ENCODE measurements at regions not wholly inside any gene's neighbourhood (a gene's known extent, or its start where the extent isn't known, plus 50 kb on each side); places are given as distances from the start of the nearest gene placed in this dataset.

DNA sequence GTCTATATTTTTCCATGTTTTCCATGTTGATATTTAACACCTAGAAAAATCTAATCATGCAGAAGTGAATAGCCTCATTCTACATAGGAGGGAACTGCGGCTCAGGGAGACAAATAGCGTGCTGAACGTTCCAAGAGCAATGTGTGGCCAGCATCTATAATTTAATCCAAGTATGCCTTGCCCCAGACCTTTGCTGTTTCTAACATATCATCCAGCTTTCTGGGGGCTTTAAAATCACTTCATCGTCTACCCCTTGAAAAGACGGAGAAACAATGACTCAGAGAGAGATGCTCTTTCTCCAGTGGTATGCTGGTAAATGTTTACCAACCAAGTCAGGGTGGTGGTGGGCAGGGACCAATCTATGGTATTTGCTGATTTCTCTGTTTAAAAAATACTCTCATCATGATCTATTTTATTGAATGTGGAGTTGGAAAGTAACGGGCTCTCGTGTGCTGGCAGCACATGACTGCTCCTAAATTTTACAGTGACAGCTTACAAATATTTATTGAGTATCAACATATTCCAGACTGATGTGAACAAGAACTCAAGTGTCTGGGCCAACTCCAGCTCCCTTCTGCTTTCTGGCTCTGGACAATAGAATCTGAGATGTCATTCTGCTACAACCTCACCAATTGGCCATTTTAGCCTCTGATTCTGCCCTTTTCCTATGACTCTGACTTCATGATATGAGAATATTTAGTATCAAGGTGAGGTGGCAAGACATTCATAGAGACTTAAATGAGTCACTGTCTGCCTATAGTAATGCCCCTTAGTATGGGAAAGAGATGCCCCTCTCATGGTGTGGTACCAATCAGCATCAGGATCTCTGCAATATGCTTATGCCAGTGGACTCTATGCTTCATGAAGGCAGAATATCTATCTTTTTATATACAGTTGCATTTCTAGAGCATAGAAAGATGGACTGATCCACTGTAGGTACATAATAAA is 407.4 kb upstream of the TNC start:
- in situ Hi-C loops (cut with MboI; ENCODE audit: low sequenced_read_pairs): no loop called here

DNA sequence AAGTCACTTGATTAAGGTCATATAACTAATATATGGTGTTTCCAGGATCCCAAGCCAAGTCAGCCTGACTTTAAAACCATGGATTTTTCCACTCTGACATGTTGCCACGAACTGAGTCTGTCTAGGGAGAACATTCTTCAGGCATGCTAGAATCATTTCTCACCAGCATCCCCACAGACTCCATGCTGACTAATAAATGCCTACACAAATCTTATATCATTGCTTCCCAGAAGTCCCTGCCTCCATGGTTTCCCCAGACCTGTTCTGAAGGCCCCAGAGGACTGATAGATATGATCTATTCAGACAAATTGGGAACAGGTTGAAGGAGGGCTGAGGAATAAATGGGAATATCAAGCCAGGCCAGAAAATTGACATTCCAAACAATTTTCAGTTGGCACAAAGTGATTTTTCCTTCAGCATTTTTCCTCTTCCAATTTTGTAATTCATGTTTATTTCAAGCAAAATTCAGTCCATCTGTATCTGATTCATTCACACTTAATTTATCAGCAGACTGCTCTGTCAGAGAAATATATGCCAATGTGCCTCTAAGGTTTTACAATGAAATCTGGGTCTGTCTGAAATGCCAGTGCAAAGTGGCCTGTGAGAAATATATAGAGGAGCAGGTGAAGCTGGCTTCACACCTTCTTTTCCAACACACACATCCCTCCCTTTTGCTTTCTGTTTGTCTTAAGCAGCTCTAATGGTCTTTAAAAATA is 413.6 kb upstream of the TNC start:
- in situ Hi-C loops (cut with MboI; ENCODE audit: low sequenced_read_pairs): no loop called here

DNA sequence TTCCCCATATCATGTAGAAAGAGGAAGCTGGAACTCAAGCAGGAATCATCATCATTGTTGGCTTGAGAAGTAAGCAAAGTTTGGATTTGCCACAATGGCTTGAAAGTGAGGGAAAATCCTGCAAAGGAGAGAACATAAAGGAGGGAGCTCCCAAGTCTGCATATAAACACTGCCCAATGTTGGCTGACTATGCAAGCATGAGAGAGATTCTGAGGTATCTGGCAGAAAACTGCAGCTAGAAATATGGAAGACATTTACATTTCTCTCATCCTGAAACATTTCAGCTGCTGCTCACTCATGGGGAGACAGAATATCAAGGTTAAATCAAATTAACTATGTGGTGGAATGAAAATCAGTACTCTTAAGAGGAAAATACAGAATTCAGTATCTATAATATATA is 415.6 kb upstream of the TNC start:
- in situ Hi-C loops (cut with MboI; ENCODE audit: low sequenced_read_pairs): no loop called here

DNA sequence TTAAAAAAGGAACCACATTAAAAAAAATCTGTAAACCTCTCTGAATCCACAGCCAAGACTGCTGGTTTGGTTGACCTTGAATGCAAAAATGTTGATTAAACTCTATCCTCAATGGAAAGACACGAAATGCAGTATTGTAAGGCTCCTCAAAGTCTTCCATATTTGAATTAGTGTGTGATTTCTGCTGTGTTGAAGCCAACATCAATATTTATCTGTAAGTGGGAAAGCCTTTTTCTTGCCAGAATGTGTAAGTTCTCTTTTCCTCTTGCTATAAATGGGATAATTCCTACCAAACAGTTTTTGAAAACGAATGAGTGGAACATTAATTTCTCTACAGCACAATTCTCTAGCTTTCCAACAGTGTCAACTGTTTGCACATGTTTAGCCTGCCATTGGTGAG is 422.1 kb upstream of the TNC start:
- in situ Hi-C loops (cut with MboI; ENCODE audit: low sequenced_read_pairs): no loop called here

DNA sequence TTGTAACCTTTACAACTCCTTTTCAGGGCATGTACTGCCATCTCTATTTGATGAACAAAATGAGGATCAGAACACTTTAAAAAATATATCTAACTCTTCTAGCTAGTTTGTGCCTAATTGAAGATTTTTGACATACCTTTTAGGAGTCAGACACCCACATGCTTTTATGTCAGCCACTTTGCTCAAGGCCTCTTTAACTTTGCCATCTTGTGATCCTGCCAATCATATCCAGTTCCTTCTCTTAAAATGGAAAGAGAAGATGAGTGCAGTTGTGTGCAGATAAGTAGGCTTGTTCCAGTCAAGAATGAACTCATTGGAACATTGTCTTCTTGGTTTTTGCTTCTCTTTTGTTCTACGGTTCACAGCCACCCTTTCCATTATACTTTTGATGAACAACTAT is 425.6 kb upstream of the TNC start:
- in situ Hi-C loops (cut with MboI; ENCODE audit: low sequenced_read_pairs): no loop called here

DNA sequence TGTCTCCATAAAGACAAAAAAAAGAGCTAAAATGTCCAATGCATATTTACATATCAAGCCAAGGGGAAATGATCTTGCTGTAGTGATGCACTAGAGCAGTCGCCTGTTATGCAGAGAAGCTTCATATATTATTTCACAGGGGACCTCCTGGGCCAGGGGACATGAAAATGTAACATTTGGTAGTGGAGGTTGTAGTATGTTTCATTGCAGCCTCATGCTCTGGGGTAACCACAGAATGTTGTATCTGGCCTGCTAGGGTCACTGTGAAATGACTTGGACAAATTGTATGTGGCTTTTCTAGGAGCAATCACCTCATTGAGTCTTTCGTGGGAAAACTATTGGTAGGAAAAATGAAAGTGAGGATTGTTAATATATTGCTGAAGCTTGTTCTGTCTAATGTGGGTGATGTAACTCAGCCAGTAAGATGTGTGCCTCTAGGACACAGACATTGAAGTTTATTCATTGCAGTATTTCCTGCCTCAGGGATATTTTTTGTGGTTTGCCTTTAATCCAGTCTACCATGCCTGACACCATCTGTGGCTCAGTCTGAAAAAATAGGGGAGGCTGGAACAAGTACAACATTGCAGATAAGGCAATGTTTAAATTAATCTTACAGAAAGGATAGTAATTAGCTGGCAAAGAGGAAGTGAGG is 430.8 kb upstream of the TNC start:
- in situ Hi-C loops (cut with MboI; ENCODE audit: low sequenced_read_pairs): no loop called here

DNA sequence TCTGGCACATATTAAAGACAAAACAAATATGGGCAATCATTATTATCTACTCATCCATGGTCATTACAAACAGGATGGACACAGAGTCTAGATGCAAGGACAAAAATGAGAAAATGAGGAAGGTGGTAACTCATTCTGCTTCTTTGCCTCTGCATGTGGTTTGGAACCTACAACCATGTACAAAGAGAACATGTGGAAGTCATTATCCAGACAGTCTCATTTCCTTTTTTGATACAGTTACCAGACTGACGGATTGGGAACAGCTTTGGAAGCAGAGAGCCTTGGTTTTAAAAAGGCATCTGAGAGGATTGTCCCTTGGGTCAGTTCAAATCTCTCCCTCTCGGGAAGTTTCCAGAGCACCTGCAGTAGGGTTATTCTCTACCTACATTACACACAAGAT is 433.4 kb upstream of the TNC start:
- in situ Hi-C loops (cut with MboI; ENCODE audit: low sequenced_read_pairs): no loop called here

DNA sequence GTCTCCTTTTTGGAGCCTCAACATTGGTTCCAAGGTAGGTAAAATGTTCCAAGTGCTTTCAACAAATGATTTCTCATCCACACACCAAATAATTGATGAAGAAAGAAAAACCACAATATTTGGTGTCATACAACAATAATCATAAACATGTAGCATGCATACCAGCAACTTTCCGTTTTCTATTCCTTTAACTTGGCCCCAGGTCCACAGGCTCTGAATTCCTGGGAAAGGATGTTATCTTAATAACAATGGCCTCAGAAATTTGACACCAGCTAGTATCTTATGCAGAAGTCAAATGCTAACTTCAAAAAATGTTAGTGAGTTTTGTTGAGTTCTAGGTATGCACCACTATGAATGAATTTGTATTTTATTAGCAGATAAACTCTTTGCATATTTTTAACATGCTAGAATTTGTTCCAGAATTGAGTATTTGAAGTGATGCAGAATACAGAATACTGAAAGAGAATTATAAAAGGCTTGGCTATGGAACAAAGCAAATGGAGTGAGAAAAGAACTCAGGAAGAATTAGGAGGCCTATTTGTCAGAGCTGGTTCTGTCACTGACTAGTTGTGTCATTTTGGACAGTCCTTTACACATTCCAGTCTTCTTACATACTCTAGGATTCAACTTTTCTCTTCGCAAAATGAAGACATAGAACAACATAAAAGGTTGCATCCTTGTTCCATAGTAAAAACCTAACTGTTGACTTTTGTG is 435.3 kb upstream of the TNC start:
- in situ Hi-C loops (cut with MboI; ENCODE audit: low sequenced_read_pairs): no loop called here

DNA sequence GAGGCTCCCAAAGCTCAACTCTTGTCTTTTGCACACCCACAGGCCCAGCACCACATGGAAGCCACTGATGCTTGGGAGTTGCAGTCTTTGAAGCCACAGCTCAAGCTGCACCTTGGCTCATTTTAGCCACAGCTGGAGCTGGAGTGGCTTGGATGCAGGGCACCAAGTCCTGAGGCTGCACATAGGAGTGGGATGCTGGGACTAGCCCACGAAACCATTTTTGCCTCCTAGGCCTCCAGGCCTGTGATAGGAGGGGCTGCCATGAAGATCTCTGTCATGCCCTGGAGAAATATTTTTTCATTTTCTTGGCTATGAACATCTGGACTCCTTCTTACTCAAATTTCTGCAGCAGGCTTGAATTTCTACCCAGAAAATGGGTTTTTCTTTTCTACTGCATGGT is 438.5 kb upstream of the TNC start:
- in situ Hi-C loops (cut with MboI; ENCODE audit: low sequenced_read_pairs): no loop called here

DNA sequence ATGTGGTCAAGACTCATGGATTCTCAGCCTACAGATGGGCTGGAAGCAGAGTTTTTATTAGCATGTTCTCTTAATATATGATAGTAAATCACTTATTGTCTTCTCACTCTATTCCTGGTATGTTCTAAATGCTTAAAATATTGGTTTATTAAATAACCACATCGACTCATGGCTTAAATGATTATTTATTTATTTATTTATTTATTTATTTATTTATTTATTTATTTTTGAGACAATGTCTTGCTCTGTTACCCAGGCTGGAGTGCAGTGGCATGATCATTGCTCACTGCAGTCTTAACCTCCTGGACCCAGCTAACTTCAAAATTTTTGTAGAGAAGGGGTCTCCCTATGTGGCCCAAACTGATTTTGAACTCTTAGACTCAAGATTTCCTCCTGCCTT is 457.2 kb upstream of the TNC start:
- in situ Hi-C loops (cut with MboI; ENCODE audit: low sequenced_read_pairs): loop anchor here (25.0 kb wide), 1 partner anchor 1012 kb away; no protein-coding TSS in a partner anchor

DNA sequence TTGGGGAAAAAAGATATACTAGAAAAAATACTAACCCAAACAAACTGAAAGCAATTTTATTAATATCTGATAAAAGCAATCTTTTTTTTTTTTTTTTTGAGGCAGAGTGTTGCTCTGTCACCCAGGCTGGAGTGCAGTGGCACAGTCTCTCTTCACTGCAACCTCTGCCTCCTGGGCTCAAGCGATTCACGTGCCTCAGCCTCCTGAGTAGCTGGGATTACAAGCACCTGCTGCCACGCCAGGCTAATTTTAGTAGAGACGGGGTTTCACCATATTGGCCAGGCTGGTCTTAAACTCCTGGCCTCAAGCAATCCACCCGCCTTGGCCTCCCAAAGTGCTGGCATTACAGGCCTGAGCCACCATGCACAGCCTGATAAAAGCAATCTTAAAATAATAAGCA is 467.5 kb upstream of the TNC start:
- in situ Hi-C loops (cut with MboI; ENCODE audit: low sequenced_read_pairs): loop anchor here (25.0 kb wide), 1 partner anchor 1002 kb away; no protein-coding TSS in a partner anchor

DNA sequence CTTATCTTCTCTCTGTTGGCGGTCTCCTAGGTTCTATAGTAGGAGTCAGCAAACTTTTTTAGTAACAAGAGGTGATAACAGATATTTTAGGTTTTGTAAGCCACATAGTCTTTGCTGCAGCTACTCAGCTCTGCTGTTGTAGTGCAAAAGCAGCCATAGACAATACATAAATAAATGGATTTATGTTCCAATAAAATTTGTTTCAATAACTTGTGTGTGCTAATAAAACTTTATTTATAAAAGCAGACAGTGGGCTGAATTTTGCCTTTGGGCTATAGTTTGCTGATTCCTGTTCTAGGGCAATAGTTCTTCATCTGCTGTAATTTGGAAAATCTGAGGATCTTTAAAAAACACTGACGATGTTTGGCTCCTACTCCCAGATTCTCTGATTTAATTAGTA is 469.4 kb upstream of the TNC start:
- in situ Hi-C loops (cut with MboI; ENCODE audit: low sequenced_read_pairs): loop anchor here (25.0 kb wide), 1 partner anchor 1000 kb away; no protein-coding TSS in a partner anchor

DNA sequence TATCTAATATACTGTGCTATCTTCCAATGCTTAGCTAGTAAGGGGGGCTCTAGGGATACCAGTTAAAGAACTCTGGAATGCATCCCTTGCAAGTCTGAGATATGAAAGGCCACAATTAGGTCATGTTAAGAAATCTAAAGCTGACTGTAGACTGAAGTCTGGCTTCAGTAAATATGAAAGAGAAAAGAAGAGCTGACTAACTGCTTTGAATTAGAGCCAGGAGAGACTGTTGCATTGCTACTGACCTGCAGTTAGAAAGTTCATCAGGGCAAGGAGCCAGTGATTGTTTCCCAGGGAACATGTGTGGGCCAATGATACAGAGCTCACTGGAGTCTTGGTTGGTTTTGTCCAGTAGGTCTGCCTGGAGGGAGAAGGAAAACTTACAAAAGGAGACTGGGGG is 472.1 kb upstream of the TNC start:
- in situ Hi-C loops (cut with MboI; ENCODE audit: low sequenced_read_pairs): loop anchor here (25.0 kb wide), 1 partner anchor 997 kb away; no protein-coding TSS in a partner anchor

DNA sequence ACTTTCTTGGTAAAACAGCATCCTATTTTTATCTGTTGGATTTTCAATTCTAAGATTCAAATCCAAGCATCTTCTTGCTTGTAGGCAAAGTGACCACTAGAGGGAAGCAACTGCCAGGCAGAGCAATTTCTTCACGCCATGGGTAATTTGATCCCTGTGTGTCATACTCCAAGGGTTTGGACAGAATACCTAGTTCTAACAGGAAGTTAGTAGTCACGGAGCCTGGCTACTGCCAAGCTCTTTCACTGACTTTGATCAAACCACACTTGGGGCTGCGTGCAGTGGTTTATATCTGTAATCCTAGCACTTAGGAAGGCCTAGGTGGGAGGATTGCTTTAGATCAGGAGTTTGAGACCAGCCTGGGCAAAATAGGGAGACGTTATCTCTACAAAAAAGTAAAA is 473.6 kb upstream of the TNC start:
- in situ Hi-C loops (cut with MboI; ENCODE audit: low sequenced_read_pairs): loop anchor here (25.0 kb wide), 1 partner anchor 996 kb away; no protein-coding TSS in a partner anchor

DNA sequence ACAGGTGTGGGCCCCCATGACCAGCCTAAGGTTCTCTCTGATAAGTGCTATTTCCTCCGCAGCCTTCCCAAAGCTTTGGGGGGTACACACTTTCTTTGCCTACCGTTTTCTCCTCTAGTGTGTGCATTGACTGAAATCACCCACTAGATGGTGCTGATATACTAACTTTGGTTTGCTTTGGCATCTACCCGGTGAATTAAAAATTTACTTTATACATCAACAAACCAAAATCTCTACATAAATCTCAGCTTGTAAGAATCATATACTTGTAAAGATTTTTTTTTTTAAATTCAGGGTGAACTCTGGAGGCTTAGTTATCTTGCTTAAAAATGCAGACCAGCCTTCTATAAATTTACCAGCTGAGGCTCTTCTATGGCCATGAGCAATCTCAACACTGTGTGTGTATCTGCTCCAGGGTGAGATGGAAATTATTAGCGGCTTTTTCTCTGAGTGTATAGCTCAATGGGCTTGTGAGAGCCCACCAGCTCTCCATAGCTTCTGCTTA is 475.7 kb upstream of the TNC start:
- in situ Hi-C loops (cut with MboI; ENCODE audit: low sequenced_read_pairs): loop anchor here (25.0 kb wide), 1 partner anchor 994 kb away; no protein-coding TSS in a partner anchor

DNA sequence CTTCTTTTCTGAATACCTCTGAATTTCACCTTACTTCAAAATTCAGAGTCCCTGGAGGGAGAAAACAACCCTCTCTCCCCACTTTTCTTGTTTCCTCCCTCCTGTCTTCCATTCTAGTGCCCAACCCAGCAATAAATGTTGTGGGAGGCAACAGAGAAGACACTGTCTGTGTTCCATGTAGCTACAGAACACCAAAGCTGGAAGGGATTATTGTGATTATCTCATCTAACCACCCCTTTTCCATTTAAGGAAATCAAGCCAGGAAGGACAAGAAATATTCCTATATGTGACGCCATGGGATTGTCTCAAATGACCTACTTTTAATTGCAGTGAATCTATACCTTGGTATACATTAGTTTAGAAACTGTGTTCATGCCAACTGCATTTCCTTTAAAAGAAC is 476.6 kb upstream of the TNC start:
- in situ Hi-C loops (cut with MboI; ENCODE audit: low sequenced_read_pairs): loop anchor here (25.0 kb wide), 1 partner anchor 993 kb away; no protein-coding TSS in a partner anchor

DNA sequence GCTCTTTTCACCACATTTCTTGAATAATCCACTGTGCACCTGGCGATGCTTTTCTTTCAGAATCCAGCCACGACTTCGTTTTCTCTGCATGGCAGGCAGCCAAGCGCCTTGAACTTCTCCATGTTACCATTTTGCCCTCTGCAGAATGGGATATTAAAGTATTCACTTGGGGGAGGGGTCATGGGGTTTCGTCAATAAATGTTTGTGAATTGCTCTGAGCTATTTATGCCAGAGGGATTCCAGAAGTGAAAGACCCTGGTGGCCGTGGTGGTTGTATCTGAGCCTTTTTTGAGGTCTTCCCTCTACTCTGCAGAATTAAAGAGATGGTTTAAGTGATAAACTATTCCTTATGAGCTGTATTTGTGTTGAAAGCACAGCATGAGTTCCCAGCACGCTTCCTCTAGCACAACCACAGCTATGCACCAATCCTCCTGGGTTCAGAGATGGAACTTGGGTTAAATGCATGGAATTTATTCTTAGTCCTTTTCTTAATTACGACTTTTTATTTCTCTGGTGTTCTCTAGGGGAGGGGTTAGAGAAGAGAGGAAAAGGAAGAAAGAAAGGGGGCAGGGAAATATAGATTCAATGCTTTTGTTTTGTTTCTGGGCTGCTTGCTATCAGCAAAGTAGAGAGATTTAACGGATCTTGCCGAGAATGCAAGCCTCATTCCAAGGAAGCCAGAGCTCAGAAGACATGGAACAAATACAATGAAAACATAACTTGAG is 478.2 kb upstream of the TNC start:
- in situ Hi-C loops (cut with MboI; ENCODE audit: low sequenced_read_pairs): loop anchor here (25.0 kb wide), 1 partner anchor 991 kb away; no protein-coding TSS in a partner anchor

DNA sequence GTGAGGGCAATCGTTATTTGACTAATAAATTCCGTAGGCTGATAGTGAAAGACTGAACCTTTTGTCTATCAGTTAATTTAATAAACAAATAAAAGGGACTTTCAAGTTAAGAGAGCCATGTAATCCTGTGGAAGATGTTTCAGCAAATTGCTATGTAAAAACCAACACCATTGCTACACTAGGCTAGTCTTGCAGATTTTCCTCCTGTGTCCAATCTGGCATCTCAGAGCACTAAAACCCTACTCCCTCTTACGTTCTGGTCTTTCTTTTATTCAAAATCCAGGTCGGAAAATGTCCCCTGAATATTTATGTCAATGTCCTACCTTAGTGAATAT is 478.8 kb upstream of the TNC start:
- in situ Hi-C loops (cut with MboI; ENCODE audit: low sequenced_read_pairs): loop anchor here (25.0 kb wide), 1 partner anchor 991 kb away; no protein-coding TSS in a partner anchor

DNA sequence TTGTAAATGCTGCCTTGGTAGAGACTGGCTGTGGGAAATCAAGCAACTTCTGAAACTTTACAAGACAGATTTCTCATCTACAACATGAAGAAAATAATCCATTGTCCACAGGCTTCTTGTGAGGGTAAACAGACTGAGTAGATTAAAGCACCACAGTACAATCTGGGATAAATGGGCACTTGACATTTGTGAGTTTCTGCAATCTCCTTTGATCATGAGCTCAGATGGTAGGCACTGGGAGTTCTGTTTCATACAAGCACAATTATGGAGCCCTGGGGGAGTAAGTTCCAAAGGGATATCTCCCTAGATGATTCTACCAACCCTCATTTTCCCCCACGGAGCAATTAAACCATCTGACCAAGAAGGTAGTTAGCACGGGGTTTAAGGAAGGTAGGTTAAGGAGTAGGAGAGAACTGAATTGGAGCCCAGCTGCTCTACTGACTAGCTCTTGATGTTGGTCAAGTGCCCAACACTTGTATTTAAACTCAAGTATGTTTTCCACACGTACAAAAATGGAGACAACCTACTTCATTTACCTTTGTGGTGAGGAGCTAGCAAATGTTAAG is 479.5 kb upstream of the TNC start:
- in situ Hi-C loops (cut with MboI; ENCODE audit: low sequenced_read_pairs): loop anchor here (25.0 kb wide), 1 partner anchor 990 kb away; no protein-coding TSS in a partner anchor
